GM12878 (cell line): ENCODE measurements at regions not wholly inside any gene's neighbourhood (a gene's known extent, or its start where the extent isn't known, plus 50 kb on each side); places are given as distances from the start of the nearest gene placed in this dataset.

Experiments used
- ATAC-seq: fragments of 200-7000 bp; cut with Tn5 transposase; 3 replicates; pipeline ENCODE4 v1.9.1; 2020; ENCODE audit warnings: mild to moderate bottlenecking, moderate library complexity
- BruUV-seq: library from RNA; stranded (reverse); fragments of 400-500 nt; replicated peaks from 2 replicates; lab custom pipeline; 2021; lab: Mats Ljungman, UMichigan
- CTCF ChIA-PET: fragments of 300-600 bp; sonication (Branson Sonifier 250); formaldehyde crosslinking; extraction: SDS; loops from one replicate; lab custom pipeline; 2021; ENCODE audit warnings: inconsistent platforms; lab: Yijun Ruan, JAX
- POLR2A ChIA-PET: fragments of 350-600 bp; formaldehyde crosslinking; extraction: SDS; loops from one replicate; lab custom pipeline; 2021; ENCODE audit warnings: inconsistent platforms; lab: Charles Lee
- RAD21 ChIA-PET: fragments of 300-600 bp; sonication (Branson Sonifier 250); formaldehyde crosslinking; loops from one replicate; lab custom pipeline; 2023; ENCODE audit warnings: antibody characterized with exemption; ENCODE audit not compliant: unreplicated experiment; lab: Charles Lee
- SMC1A ChIA-PET: fragments of 300-600 bp; sonication (Branson Sonifier 250); formaldehyde crosslinking; loops from one replicate; lab custom pipeline; 2023; ENCODE audit not compliant: unreplicated experiment, uncharacterized antibody; lab: Charles Lee
- DNase-seq: peaks from one replicate; pipeline ENCODE4 v3.0.0-alpha.2; 2011; ENCODE audit warnings: low read depth, low spot score
- FAIRE-seq: peaks from 3 replicates; lab custom pipeline; 2011; peaks lifted over from hg19 to GRCh38; lab: Jason Lieb, UNC
- H2AFZ ChIP-seq: 2 replicates; pipeline ENCODE4 v1.6.0; 2011; ENCODE audit warnings: low read depth, low read length, control low read depth; ENCODE audit not compliant: control insufficient read depth
- H3K27ac ChIP-seq: 2 replicates; pipeline ENCODE4 v1.5.1; 2011; ENCODE audit warnings: control low read depth; ENCODE audit not compliant: control insufficient read depth, insufficient read depth
- H3K27me3 ChIP-seq, 2 experiments: replicated peaks in 1 of 2; 2 replicates each; pipeline versions ENCODE4 v1.6.0 to v1.6.1; 2011; ENCODE audit warnings: low read length in 1 of 2; ENCODE audit not compliant: control insufficient read depth in 2 of 2, insufficient read depth in 2 of 2
- H3K36me3 ChIP-seq, 2 experiments: 2 replicates each; pipeline ENCODE4 v1.5.1; 2011; ENCODE audit warnings: low read length in 1 of 2; ENCODE audit not compliant: control insufficient read depth in 2 of 2, insufficient read depth in 2 of 2
- H3K4me1 ChIP-seq: 2 replicates; pipeline ENCODE4 v1.6.1; 2011; ENCODE audit warnings: mild to moderate bottlenecking, low read length, moderate library complexity, mixed read lengths; ENCODE audit not compliant: control insufficient read depth, insufficient read depth
- H3K4me2 ChIP-seq: 2 replicates; pipeline ENCODE4 v1.6.0; 2011; ENCODE audit warnings: control low read depth; ENCODE audit not compliant: control insufficient read depth, insufficient read depth
- H3K4me3 ChIP-seq: fragments of 200-600 bp; sonication (generic); 2 replicates; pipeline ENCODE4 v1.5.1; 2016
- H3K79me2 ChIP-seq: 2 replicates; pipeline ENCODE4 v1.6.0; 2011; ENCODE audit warnings: low read length; ENCODE audit not compliant: control insufficient read depth, insufficient read depth
- H3K9ac ChIP-seq: 2 replicates; pipeline ENCODE4 v1.8.0; 2011; ENCODE audit warnings: low read length, control low read depth, mixed read lengths; ENCODE audit not compliant: control insufficient read depth, insufficient read depth
- H3K9me3 ChIP-seq: replicated peaks from 3 replicates; pipeline ENCODE4 v1.5.1; 2011; ENCODE audit warnings: mild to moderate bottlenecking, low read length; ENCODE audit not compliant: control insufficient read depth, insufficient read depth
- H4K20me1 ChIP-seq: 2 replicates; pipeline ENCODE4 v1.6.0; 2011; ENCODE audit not compliant: control insufficient read depth, insufficient read depth
- CREM ChIP-seq: IDR thresholded peaks from 2 replicates; pipeline ENCODE4 v1.6.1; 2014; ENCODE audit warnings: antibody characterized with exemption, low read depth
- FOS ChIP-seq: IDR thresholded peaks from 3 replicates; pipeline ENCODE4 v1.6.1; 2011; ENCODE audit warnings: borderline replicate concordance; ENCODE audit not compliant: insufficient read length; ENCODE audit errors: extremely low read depth
- FOXK2 ChIP-seq: fragments of 450-650 bp; IDR thresholded peaks from 2 replicates; pipeline ENCODE4 v1.6.1; 2017; ENCODE audit warnings: mild to moderate bottlenecking, moderate library complexity
- HDAC2 ChIP-seq: fragments of 200-600 bp; sonication (generic); IDR thresholded peaks from 2 replicates; pipeline ENCODE4 v1.6.1; 2017
- HDGF ChIP-seq: fragments of 450-650 bp; IDR thresholded peaks from 2 replicates; pipeline ENCODE4 v1.6.1; 2016; ENCODE audit warnings: antibody characterized with exemption
- PAX8 ChIP-seq: fragments of 450-650 bp; IDR thresholded peaks from 2 replicates; pipeline ENCODE4 v1.6.1; 2017; ENCODE audit warnings: mild to moderate bottlenecking, moderate library complexity
- RUNX3 ChIP-seq: IDR thresholded peaks from 2 replicates; pipeline ENCODE4 v1.6.1; 2012; ENCODE audit warnings: low read length, inconsistent platforms
- SP1 ChIP-seq: IDR thresholded peaks from one replicate; pipeline ENCODE4 v1.6.1; 2011; ENCODE audit warnings: low read depth, low read length
- WGBS: methylation state at CpG from one replicate; pipeline ENCODE4 v1.1.6; 2016; ENCODE audit warnings: low lambda C conversion rate; ENCODE audit not compliant: insufficient replicate concordance, insufficient coverage; ENCODE audit errors: missing lambda C conversion rate; 5-methylcytosine and 5-hydroxymethylcytosine counted together
- in situ Hi-C: fragments of 300-500 bp; cut with MboI; formaldehyde crosslinking; loops from 9 replicates; pipeline ENCODE4 v1.14.3; 2018; ENCODE audit warnings: mixed read lengths
- intact Hi-C: fragments of 100-400 bp; cut with micrococcal nuclease; formaldehyde crosslinking; loops from one replicate; pipeline ENCODE4 v1.14.2; 2022; ENCODE audit not compliant: unreplicated experiment

GRCh38 chr16:49010396-49010795 is 271.2 kb downstream of the CBLN1 start:
- WGBS: 0% methylated on average over 7 of the region's 8 CpGs
- H3K4me2 ChIP-seq: no peak overlapping the region
- ATAC-seq: no peak
- H3K4me1 ChIP-seq: no peaks in the 10 kb centered on the region
- no peaks in the 10 kb centered on the region for H3K27me3 ChIP-seq
- H3K79me2 ChIP-seq: no peaks in the 10 kb centered on the region
- BruUV-seq: no TSS peak
- ChIA-PET POLR2A (no interaction called here), RAD21 (no interaction called here), CTCF (interaction anchor here (0.7 kb wide), 1 partner anchor 742 kb away, joined by 3 read pairs; no protein-coding TSS in a partner anchor), SMC1A (no interaction called here)
- H4K20me1 ChIP-seq: 0 out of 2 replicates have a peak, but pooled peaks cover 2% of the 10 kb centered on the region
- H3K27ac ChIP-seq: no peak overlapping the region
- H3K4me3 ChIP-seq: no peak overlapping the region
- no peak overlapping the region for H2AFZ ChIP-seq
- no peaks in the 10 kb centered on the region for H3K9me3 ChIP-seq
- H3K36me3 ChIP-seq: no peaks in the 10 kb centered on the region
- no peak for TF ChIP-seq FOXK2
- no peak for TF ChIP-seq CREM
- TF ChIP-seq RUNX3: no peak
- TF ChIP-seq PAX8: no peak
- no peak for TF ChIP-seq HDAC2
- TF ChIP-seq FOS: no peak
- in situ Hi-C loops: no loop called here
- FAIRE-seq: no peak
- H3K9ac ChIP-seq: no peak overlapping the region
- intact Hi-C loops: no loop called here
- no peak for DNase-seq

GRCh38 chr16:49009204-49009603 is 272.4 kb downstream of the CBLN1 start:
- in situ Hi-C loops: loop anchor here (5.0 kb wide), 1 partner anchor 333 kb away; no protein-coding TSS in a partner anchor
- DNase-seq (no peak), ATAC-seq (no peak), FAIRE-seq (no peak)
- no peak for TF ChIP-seq HDGF
- no peak for TF ChIP-seq SP1
- intact Hi-C loops: no loop called here
- RAD21 ChIA-PET: no interaction called here
- Histone ChIP-seq H3K4me1 (no peaks in the 10 kb centered on the region), H3K9ac (no peak overlapping the region), H2AFZ (no peak overlapping the region), H3K9me3 (no peaks in the 10 kb centered on the region), H4K20me1 (0 out of 2 replicates have a peak, but pooled peaks cover 2% of the 10 kb centered on the region), H3K36me3 (no peaks in the 10 kb centered on the region), H3K79me2 (no peaks in the 10 kb centered on the region), H3K27me3 (no peaks in the 10 kb centered on the region), H3K4me3 (no peak overlapping the region), H3K27ac (no peak overlapping the region), H3K4me2 (no peak overlapping the region)
- CTCF ChIA-PET: no interaction called here
- no TSS peak for BruUV-seq
- 0% methylated on average over 1 of the region's 1 CpG for WGBS
- POLR2A ChIA-PET: no interaction called here
- SMC1A ChIA-PET: no interaction called here
